Fibroblast of mammary gland (primary cell): ENCODE measurements at regions not wholly inside any gene's neighbourhood (a gene's known extent, or its start where the extent isn't known, plus 50 kb on each side); places are given as distances from the start of the nearest gene placed in this dataset.

ENCODE experiments used
- DNase-seq: peaks from one replicate; pipeline ENCODE4 v3.0.0-alpha.2; 2010; ENCODE audit warnings: low read depth
- H3K4me3 ChIP-seq: 2 replicates; pipeline ENCODE4 v1.5.1; 2011; ENCODE audit warnings: low read depth, mild to moderate bottlenecking, low read length, moderate library complexity; ENCODE audit not compliant: control insufficient read depth
- CTCF ChIP-seq: conservative IDR thresholded peaks from 2 replicates; pipeline ENCODE4 v1.5.1; 2011; ENCODE audit warnings: low read depth, low read length, inconsistent platforms; ENCODE audit not compliant: control insufficient read depth, insufficient read depth

- DNase-seq: no peak
- no peak overlapping the region for H3K4me3 ChIP-seq
- TF ChIP-seq CTCF: no peak
Observed at GRCh38 chrX:145549496-145549895, 268.1 kb upstream of the SLITRK2 start.

- no peak overlapping the region for H3K4me3 ChIP-seq
- DNase-seq: peak; percentile 1
- no peak for TF ChIP-seq CTCF
Observed at GRCh38 chrX:145552643-145553042, 265.0 kb upstream of the SLITRK2 start.

- no peak for TF ChIP-seq CTCF
- no peak overlapping the region for H3K4me3 ChIP-seq
- no peak for DNase-seq
Observed at GRCh38 chrX:145553702-145554101, 263.9 kb upstream of the SLITRK2 start.

GRCh38 chrX:145563159-145563558, 254.5 kb upstream of the SLITRK2 start:
- TF ChIP-seq CTCF: no peak

GRCh38 chrX:145609951-145610511, 207.6 kb upstream of the SLITRK2 start:
- peak; percentile 69 for DNase-seq
- TF ChIP-seq CTCF: no peak
- H3K4me3 ChIP-seq: no peak overlapping the region

More at GRCh38 chrX:145563159-145563558, 254.5 kb upstream of the SLITRK2 start:
- no peak for DNase-seq
- H3K4me3 ChIP-seq: no peak overlapping the region

GRCh38 chrX:145613894-145614293, 203.7 kb upstream of the SLITRK2 start:
- H3K4me3 ChIP-seq: no peak overlapping the region
- TF ChIP-seq CTCF: no peak
- no peak for DNase-seq

GRCh38 chrX:145620666-145621065, 197.0 kb upstream of the SLITRK2 start:
- no peak for DNase-seq
- no peak for TF ChIP-seq CTCF
- H3K4me3 ChIP-seq: no peak overlapping the region
